ENCODE measurements at regions not wholly inside any gene's neighbourhood (a gene's known extent, or its start where the extent isn't known, plus 50 kb on each side); places are given as distances from the start of the nearest gene placed in this dataset.
"Not testable (repeated sequence)": the region's sequence is repeated elsewhere in the genome, so short reads cannot be mapped to it uniquely, and the experiment has no call there.

- no peak for DNase-seq
Measured at GRCh38 chrX:42432552-42432951, 345.4 kb downstream of the PPP1R2C start.

DNA sequence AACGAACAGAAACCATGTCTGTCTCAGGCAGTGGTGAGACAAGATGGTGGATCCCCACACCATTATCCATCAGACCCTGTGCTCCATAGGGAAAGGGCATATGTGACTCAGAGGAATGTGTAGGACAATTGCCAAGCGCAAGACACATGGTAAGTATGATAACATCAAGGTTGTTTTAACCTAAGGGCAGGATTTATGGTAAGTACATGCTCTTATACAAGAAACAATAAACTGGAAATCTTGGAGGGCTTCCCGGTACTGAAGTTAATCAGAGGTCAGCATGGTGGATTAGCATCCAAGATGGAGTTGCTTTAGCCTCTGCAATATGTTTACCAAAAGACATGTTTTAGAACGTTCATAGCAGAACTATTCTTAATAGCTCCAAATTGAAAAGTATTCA lies 355.0 kb downstream of the PPP1R2C start:
- no peak for DNase-seq

DNA sequence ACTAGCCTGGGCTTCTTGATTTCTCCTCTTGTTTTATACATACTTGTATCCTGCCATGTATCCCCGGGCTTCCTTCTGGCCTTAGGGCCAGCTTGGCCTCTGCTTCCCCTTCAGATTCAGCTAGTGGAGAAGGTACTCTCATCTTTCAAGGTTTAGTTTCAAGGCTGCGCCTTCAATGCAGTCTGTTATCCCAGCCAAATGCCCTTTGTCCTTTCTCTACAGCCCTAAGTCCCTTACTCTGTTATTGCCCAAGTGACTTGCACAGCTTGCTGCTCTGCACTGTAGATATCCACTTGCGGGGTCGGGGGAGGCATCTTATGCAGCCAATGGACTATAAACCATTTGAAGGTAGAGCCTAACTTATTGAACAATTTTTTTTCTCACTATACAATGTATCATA lies 357.5 kb downstream of the PPP1R2C start:
- DNase-seq = no peak

DNA sequence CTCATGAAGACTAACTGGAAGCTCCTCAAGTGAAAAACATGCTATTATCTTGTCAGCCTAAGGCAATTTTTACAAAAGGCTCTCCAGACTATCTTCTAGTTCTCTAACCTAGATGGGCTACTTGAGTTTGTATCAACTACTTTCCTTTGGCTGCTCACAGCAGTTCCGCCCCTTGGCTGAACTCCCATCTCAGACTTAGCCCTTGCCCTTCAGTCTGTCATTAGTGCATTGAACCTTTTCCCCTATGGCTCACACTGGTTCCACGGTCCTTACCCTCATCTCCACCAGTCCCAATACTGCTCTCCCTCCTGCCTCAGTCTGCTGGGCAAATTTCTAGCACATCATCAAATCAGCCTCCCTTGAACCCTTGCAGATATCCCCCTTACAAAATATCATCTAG lies 362.3 kb downstream of the PPP1R2C start:
- DNase-seq = no peak

GRCh38 chrX:42414057-42414456 lies 363.9 kb downstream of the PPP1R2C start:
- no peak for DNase-seq

- no peak for DNase-seq
Measured at GRCh38 chrX:42399632-42400024, 378.3 kb downstream of the PPP1R2C start.

GRCh38 chrX:42398967-42399631 lies 378.9 kb downstream of the PPP1R2C start:
- no peak for DNase-seq

DNA sequence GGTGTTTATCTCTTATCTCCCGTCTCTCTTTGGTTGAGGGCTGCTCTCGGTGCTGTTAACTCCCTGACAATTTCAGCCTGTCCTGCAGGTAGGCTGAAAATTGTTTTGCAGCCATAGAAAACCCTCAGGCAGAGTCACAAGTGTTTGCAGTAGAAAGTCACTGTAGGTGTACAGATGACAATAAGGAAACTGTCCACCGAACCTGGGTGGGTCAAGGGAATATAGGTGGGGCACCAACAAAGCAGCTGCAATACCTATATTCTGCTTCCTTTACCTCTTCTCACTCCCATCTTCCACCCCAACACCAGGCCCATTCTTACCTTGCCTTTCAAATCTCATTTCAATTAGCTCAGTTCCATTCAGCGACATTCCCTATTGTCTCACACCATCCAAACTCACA lies 381.8 kb downstream of the PPP1R2C start:
- DNase-seq = no peak

DNA sequence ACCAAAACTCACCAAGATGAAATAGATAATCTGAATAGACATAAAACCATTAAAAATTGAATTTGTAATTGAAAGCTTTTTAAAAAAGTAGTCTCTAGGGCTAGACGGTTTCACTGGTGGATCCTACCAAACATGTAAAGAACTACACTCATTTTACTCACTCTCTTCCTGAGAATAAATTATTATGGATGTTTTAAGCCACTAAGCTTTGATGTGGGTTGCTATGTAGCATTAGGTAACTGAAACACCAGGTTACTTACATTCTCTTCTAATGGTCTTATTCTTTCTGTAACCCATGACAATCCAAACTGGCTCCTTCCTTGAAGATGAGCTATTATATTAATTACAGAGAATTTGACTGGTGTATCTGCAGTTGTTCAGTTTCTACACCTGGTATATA lies 385.1 kb downstream of the PPP1R2C start:
- no peak for DNase-seq

DNA sequence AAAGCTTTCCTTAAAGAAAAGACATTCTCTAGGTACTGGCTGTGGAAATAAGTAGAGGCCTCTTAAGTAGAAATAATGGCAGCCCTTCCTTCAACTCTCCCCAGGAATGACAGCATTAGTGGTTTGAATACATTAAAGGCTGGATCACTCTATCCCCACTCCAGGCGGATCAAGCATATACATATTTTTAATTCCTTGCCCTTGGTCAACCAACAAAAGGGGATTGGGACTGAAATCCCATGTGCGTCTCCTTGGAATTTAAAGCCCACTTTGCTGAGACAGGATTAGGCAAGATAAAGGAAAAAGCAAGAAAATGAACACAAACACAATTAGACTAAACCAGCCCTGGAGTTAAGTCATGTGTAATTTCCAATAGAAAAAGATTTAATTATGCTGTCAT lies 391.3 kb downstream of the PPP1R2C start:
- DNase-seq = no peak

GRCh38 chrX:42385730-42386129 lies 392.2 kb downstream of the PPP1R2C start:
- no peak for DNase-seq

GRCh38 chrX:42384956-42385355 lies 393.0 kb downstream of the PPP1R2C start:
- no peak for DNase-seq

GRCh38 chrX:42378857-42379256 lies 399.1 kb downstream of the PPP1R2C start:
- no peak for DNase-seq

- DNase-seq = no peak
Measured at GRCh38 chrX:42375086-42375485, 402.9 kb downstream of the PPP1R2C start.

GRCh38 chrX:42366181-42366580 lies 411.8 kb downstream of the PPP1R2C start:
- DNase-seq = no peak

- DNase-seq = no peak
Measured at GRCh38 chrX:42362219-42362618, 415.7 kb downstream of the PPP1R2C start.

DNA sequence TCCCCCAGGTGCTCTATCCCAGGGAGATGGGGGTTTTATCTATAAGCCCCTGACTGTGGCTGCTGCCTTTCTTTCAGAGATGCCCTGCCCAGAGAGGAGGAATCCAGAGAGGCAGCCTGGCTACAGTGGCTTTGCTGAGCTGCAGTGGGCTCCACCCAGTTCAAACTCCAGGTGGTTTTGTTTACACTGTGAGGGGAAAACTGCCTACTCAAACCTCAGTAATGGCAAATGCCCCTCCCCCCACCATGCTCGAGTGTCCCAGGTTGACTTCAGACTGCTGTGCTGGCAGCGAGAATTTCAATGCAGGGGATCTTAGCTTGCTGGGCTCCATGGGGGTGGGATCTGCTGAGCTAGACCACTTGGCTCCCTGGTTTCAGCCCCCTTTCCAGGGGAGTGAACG lies 419.6 kb upstream of the CASK start:
- not testable (repeated sequence) for DNase-seq
